Esophagus squamous epithelium (tissue), 5 donors: ENCODE measurements at regions not wholly inside any gene's neighbourhood (a gene's known extent, or its start where the extent isn't known, plus 50 kb on each side); places are given as distances from the start of the nearest gene placed in this dataset.
"Not testable (repeated sequence)": the region's sequence is repeated elsewhere in the genome, so short reads cannot be mapped to it uniquely, and the experiment has no call there.

Source experiments
- DNase-seq: peaks from one replicate; lab custom pipeline; 2025; lab: John Stamatoyannopoulos, UW
- H3K27ac ChIP-seq, 4 donors: fragments of 200-600 bp; sonication (generic); one replicate each; pipeline ENCODE4 v1.5.1; 2016 to 2019; ENCODE audit warnings: mild to moderate bottlenecking in 1 of 4
- H3K27me3 ChIP-seq, 4 donors: fragments of 200-600 bp; sonication (generic); 1 replicate in 3 of 4; 2 replicates in 1 of 4; pipeline versions ENCODE4 v1.5.1 to v1.6.0; 2017 to 2021; ENCODE audit warnings: antibody characterized with exemption in 1 of 4
- H3K36me3 ChIP-seq, 3 donors: fragments of 200-600 bp; sonication (generic); one replicate each; pipeline ENCODE4 v1.5.1; 2016 to 2019
- H3K4me1 ChIP-seq, 3 donors: fragments of 200-600 bp; sonication (generic); one replicate each; pipeline ENCODE4 v1.5.1; 2017 to 2019
- H3K4me3 ChIP-seq, 4 donors: fragments of 200-600 bp; sonication (generic); 1 replicate in 3 of 4; 2 replicates in 1 of 4; pipeline ENCODE4 v1.5.1; 2016 to 2019; ENCODE audit warnings: mild to moderate bottlenecking in 2 of 4, moderate library complexity in 1 of 4
- H3K9me3 ChIP-seq, 3 donors: fragments of 200-600 bp; sonication (generic); one replicate each; pipeline ENCODE4 v1.5.1; 2016 to 2019
- POLR2A ChIP-seq, 4 donors: fragments of 450-650 bp; IDR thresholded peaks; one replicate each; pipeline ENCODE4 v1.6.1; 2017; ENCODE audit warnings: antibody characterized with exemption in 4 of 4, mild to moderate bottlenecking in 4 of 4, moderate library complexity in 3 of 4
- WGBS, 2 donors: methylation state at CpG; one replicate each; pipeline ENCODE4 v1.1.5; 2018; 5-methylcytosine and 5-hydroxymethylcytosine counted together
- intact Hi-C: fragments of 100-400 bp; cut with DNase I; formaldehyde crosslinking; loops from one replicate; pipeline ENCODE4 v1.15.0; 2022
- TF ChIP-seq, protein P1 (sequence below), 6 experiments: fragments of 450-650 bp in 4 of 6; fragments of 200-600 bp in 2 of 6; sonication (generic) in 2 of 6; IDR thresholded peaks; one replicate each; pipeline ENCODE4 v1.5.1; 2016 to 2019; ENCODE audit warnings: antibody characterized with exemption in 6 of 6, mild to moderate bottlenecking in 4 of 6, moderate library complexity in 4 of 6
- donor health status: DM: yes; HTN: yes; CAD: no.

DNA sequence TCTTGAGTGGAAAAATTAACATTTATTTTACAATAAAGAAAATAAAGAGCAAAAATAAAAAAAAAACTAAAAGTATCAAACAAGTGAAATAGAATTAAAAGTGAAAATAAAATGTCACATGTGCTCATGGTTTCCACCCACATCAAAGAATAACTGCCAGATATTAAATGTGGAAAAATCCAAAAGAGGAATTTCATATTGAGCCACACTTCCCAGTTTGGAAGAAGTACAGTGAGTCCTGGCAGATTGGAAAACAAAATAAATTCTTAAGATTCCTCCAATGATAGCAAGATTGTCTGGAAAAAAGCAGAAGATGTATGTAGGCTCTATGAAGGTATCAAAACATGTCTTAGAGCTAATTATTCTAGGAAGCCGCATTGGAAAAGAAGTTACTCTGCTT lies 1019.5 kb downstream of the SLC6A15 start:
- no peaks in the 10 kb centered on the region for H3K9me3 ChIP-seq
- intact Hi-C loops, result no loop called here
- no peak overlapping the region for H3K27ac ChIP-seq
- no peaks in the 10 kb centered on the region for H3K27me3 ChIP-seq
- no peak for DNase-seq
- no peak overlapping the region for H3K4me3 ChIP-seq
- 0 to 25% methylated on average over 1 of the region's 1 CpG for WGBS, 2 donors
- no peaks in the 10 kb centered on the region for H3K4me1 ChIP-seq
- TF ChIP-seq, protein P1, sequence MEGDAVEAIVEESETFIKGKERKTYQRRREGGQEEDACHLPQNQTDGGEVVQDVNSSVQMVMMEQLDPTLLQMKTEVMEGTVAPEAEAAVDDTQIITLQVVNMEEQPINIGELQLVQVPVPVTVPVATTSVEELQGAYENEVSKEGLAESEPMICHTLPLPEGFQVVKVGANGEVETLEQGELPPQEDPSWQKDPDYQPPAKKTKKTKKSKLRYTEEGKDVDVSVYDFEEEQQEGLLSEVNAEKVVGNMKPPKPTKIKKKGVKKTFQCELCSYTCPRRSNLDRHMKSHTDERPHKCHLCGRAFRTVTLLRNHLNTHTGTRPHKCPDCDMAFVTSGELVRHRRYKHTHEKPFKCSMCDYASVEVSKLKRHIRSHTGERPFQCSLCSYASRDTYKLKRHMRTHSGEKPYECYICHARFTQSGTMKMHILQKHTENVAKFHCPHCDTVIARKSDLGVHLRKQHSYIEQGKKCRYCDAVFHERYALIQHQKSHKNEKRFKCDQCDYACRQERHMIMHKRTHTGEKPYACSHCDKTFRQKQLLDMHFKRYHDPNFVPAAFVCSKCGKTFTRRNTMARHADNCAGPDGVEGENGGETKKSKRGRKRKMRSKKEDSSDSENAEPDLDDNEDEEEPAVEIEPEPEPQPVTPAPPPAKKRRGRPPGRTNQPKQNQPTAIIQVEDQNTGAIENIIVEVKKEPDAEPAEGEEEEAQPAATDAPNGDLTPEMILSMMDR (IDR thresholded peaks at IDR 0.05), result no peak
- TF ChIP-seq POLR2A (IDR thresholded peaks at IDR 0.05), result no peak
- H3K36me3 ChIP-seq, result no peaks in the 10 kb centered on the region

DNA sequence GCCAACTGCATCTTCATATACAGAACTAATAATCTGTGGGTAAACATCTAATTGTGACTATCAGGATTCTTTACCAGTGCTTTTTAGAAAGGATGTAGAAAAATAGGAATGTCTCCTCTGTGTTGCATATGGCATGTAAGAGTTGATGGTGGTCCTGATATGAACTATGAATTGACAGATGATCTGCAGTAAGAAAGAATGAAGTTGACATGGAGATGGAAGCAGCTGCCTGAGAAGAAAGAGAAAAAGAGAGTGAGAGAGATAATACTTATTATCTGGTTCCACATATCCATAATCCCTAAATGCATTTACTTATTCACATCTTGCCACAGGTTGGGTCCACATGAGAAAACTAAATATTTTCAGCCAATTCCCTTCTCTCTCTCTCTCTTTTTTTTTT lies 1022.9 kb downstream of the SLC6A15 start:
- Histone ChIP-seq H3K27ac (no peak overlapping the region), H3K4me3 (no peak overlapping the region), H3K9me3 (no peaks in the 10 kb centered on the region), H3K4me1 (no peaks in the 10 kb centered on the region), H3K36me3 (no peaks in the 10 kb centered on the region), H3K27me3 (no peaks in the 10 kb centered on the region)
- no peak for DNase-seq
- TF ChIP-seq, protein P1 (IDR thresholded peaks at IDR 0.05), result no peak
- no peak for TF ChIP-seq POLR2A (IDR thresholded peaks at IDR 0.05)
- intact Hi-C loops, result no loop called here

GRCh38 chr12:83886479-83886878 lies 1026.1 kb downstream of the SLC6A15 start:
- no peaks in the 10 kb centered on the region for H3K36me3 ChIP-seq
- WGBS, 2 donors, result 64 to 70% methylated on average over 3 of the region's 3 CpGs
- no peaks in the 10 kb centered on the region for H3K4me1 ChIP-seq
- intact Hi-C loops, result no loop called here
- DNase-seq, result no peak
- H3K4me3 ChIP-seq, result no peak overlapping the region
- TF ChIP-seq POLR2A (IDR thresholded peaks at IDR 0.05), result no peak
- TF ChIP-seq, protein P1 (IDR thresholded peaks at IDR 0.05), result no peak
- no peaks in the 10 kb centered on the region for H3K27me3 ChIP-seq
- no peaks in the 10 kb centered on the region for H3K9me3 ChIP-seq
- no peak overlapping the region for H3K27ac ChIP-seq

- intact Hi-C loops, H3K27me3 ChIP-seq, DNase-seq, H3K27ac ChIP-seq, H3K4me1 ChIP-seq, H3K4me3 ChIP-seq, H3K9me3 ChIP-seq, H3K36me3 ChIP-seq: not testable (repeated sequence)
- WGBS, 2 donors, result 92 to 95% methylated on average over 16 to 19 of the region's 20 CpGs
Measured at GRCh38 chr12:83870921-83871599, 1041.5 kb downstream of the SLC6A15 start.

- WGBS, 2 donors, result 72 to 84% methylated on average over 4 of the region's 4 CpGs
- H3K27me3 ChIP-seq, result no peaks in the 10 kb centered on the region
- no peak for TF ChIP-seq POLR2A (IDR thresholded peaks at IDR 0.05)
- TF ChIP-seq, protein P1 (IDR thresholded peaks at IDR 0.05), result no peak
Measured at GRCh38 chr12:83866477-83866876, 1046.1 kb downstream of the SLC6A15 start.

DNA sequence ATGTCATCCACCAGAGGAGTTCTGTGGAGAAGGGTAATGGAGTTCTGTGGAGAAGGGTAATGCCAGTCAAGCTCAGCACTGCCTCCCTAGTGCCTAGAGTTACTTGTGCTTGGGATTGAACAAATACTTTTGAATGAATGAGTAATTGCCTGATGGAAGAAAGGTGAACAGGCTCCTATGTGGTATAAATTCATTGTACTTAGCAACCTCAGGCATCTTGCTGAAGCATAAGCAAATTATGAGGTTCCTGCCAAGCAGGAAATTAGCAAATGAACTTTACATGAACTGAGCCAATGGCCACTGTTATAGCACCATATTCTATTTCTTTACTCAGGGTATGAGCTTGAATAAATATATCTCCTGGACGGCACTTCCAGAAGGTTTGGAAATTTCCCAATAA lies 1047.2 kb downstream of the SLC6A15 start:
- H3K36me3 ChIP-seq, result no peaks in the 10 kb centered on the region
- H3K9me3 ChIP-seq, result no peaks in the 10 kb centered on the region
- no peak overlapping the region for H3K27ac ChIP-seq
- 43 to 48% methylated on average over 1 of the region's 1 CpG for WGBS, 2 donors
- no peak for TF ChIP-seq POLR2A (IDR thresholded peaks at IDR 0.05)
- TF ChIP-seq, protein P1 (IDR thresholded peaks at IDR 0.05), result no peak
- H3K4me3 ChIP-seq, result no peak overlapping the region
- intact Hi-C loops, result no loop called here
- no peak for DNase-seq
- no peaks in the 10 kb centered on the region for H3K4me1 ChIP-seq
- H3K27me3 ChIP-seq, result no peaks in the 10 kb centered on the region

More at GRCh38 chr12:83866477-83866876, 1046.1 kb downstream of the SLC6A15 start:
- Histone ChIP-seq H3K36me3 (no peaks in the 10 kb centered on the region), H3K4me1 (no peaks in the 10 kb centered on the region), H3K27ac (no peak overlapping the region), H3K4me3 (no peak overlapping the region), H3K9me3 (no peaks in the 10 kb centered on the region)
- intact Hi-C loops, result no loop called here
- DNase-seq, result no peak
